HepG2 (cell line): ENCODE measurements at regions not wholly inside any gene's neighbourhood (a gene's known extent, or its start where the extent isn't known, plus 50 kb on each side); places are given as distances from the start of the nearest gene placed in this dataset.

Experiments used
- ATAC-seq: fragments of 200-7000 bp; cut with Tn5 transposase; 3 replicates; pipeline ENCODE4 v1.9.1; 2020; ENCODE audit warnings: mild to moderate bottlenecking, moderate library complexity
- BruUV-seq: library from RNA; stranded (reverse); fragments of 400-500 nt; replicated peaks from 2 replicates; lab custom pipeline; 2021; lab: Mats Ljungman, UMichigan
- CTCF ChIA-PET: fragments of 300-600 bp; formaldehyde crosslinking; extraction: SDS; loops from one replicate; lab custom pipeline; 2021; ENCODE audit warnings: low total read pairs, inconsistent platforms, low intra/inter-chr PET ratio; lab: Yijun Ruan, JAX
- POLR2A ChIA-PET: fragments of 350-600 bp; sonication (Branson Sonifier 250); formaldehyde crosslinking; loops from one replicate; lab custom pipeline; 2020; ENCODE audit warnings: antibody characterized with exemption, inconsistent platforms; lab: Yijun Ruan, JAX
- DNase-seq: peaks from one replicate; pipeline ENCODE4 v3.0.0-alpha.2; 2015; ENCODE audit warnings: low spot score
- FAIRE-seq: peaks from 3 replicates; lab custom pipeline; 2011; peaks lifted over from hg19 to GRCh38; lab: Jason Lieb, UNC
- H2AFZ ChIP-seq: one replicate; pipeline ENCODE4 v1.6.1; 2011; ENCODE audit warnings: low read length, inconsistent platforms
- H3K27ac ChIP-seq: fragments of 300-600 bp; 3 replicates; pipeline ENCODE4 v1.8.0; 2011; ENCODE audit warnings: mixed run types, mild to moderate bottlenecking, mixed read lengths, low read length, inconsistent platforms; ENCODE audit not compliant: insufficient read depth; ENCODE audit errors: extremely low read length
- H3K27me3 ChIP-seq, 2 experiments: fragments of 200-600 bp in 1 of 2; 2 replicates in 1 of 2; 3 replicates in 1 of 2; pipeline versions ENCODE4 v1.6.0 to v1.8.0; 2011; ENCODE audit warnings: low read length in 2 of 2, mild to moderate bottlenecking in 2 of 2, moderate library complexity in 2 of 2, inconsistent platforms in 1 of 2; ENCODE audit not compliant: insufficient read depth in 2 of 2, control insufficient read depth in 1 of 2
- H3K36me3 ChIP-seq, 2 experiments: fragments of 200-600 bp in 1 of 2; replicated peaks in 1 of 2; 2 replicates in 1 of 2; 3 replicates in 1 of 2; pipeline versions ENCODE4 v1.5.1 to v1.8.0; 2011; ENCODE audit warnings: low read length in 2 of 2, inconsistent platforms in 1 of 2; ENCODE audit not compliant: insufficient read depth in 2 of 2, control insufficient read depth in 1 of 2
- H3K4me1 ChIP-seq: 2 replicates; pipeline ENCODE4 v1.5.1; 2012; ENCODE audit warnings: low read length, inconsistent platforms; ENCODE audit not compliant: insufficient read depth
- H3K4me2 ChIP-seq: 2 replicates; pipeline ENCODE4 v1.6.0; 2011; ENCODE audit warnings: low read depth, low read length, inconsistent platforms
- H3K4me3 ChIP-seq, 3 experiments: fragments of 200-600 bp in 1 of 3; sonication (generic), shearing (Covaris generic) in 1 of 3; replicated peaks in 1 of 3; 2 replicates each; pipeline ENCODE4 v1.5.1; 2011 to 2016; ENCODE audit warnings: low read length in 3 of 3, inconsistent platforms in 2 of 3, low read depth in 2 of 3, mild to moderate bottlenecking in 2 of 3, control low read depth in 1 of 3, mixed read lengths in 1 of 3; ENCODE audit not compliant: insufficient read depth in 1 of 3
- H3K79me2 ChIP-seq: one replicate; pipeline ENCODE4 v1.6.1; 2011; ENCODE audit warnings: low read length, inconsistent platforms; ENCODE audit not compliant: insufficient read depth
- H3K9ac ChIP-seq: 2 replicates; pipeline ENCODE4 v1.6.0; 2011; ENCODE audit warnings: mild to moderate bottlenecking, low read depth, low read length, inconsistent platforms; ENCODE audit not compliant: insufficient read depth
- H3K9me3 ChIP-seq: 2 replicates; pipeline ENCODE4 v1.5.1; 2012; ENCODE audit warnings: mild to moderate bottlenecking, low read length
- H4K20me1 ChIP-seq: 2 replicates; pipeline ENCODE4 v1.6.0; 2011; ENCODE audit warnings: inconsistent platforms, mild to moderate bottlenecking, low read length, moderate library complexity; ENCODE audit not compliant: insufficient read depth
- CENPT ChIP-seq: sonication (generic); formaldehyde crosslinking; IDR thresholded peaks from 2 replicates; pipeline ENCODE4 v1.8.0; 2022; ENCODE audit warnings: low read depth, mild to moderate bottlenecking, moderate library complexity, missing genetic modification reagents
- GZF1 ChIP-seq: sonication (generic); formaldehyde crosslinking; IDR thresholded peaks from 2 replicates; pipeline ENCODE4 v1.5.1; 2020; ENCODE audit warnings: mild to moderate bottlenecking, missing genetic modification reagents
- PHF20 ChIP-seq: sonication (generic); formaldehyde crosslinking; IDR thresholded peaks from 2 replicates; pipeline ENCODE4 v1.5.0; 2020; ENCODE audit warnings: mild to moderate bottlenecking, missing genetic modification reagents
- TEAD3 ChIP-seq: optimal IDR thresholded peaks from 2 replicates; pipeline ENCODE3; 2016; ENCODE audit warnings: borderline replicate concordance
- U2AF1 ChIP-seq: fragments of 200-400 bp; formaldehyde crosslinking; optimal IDR thresholded peaks from 2 replicates; pipeline ENCODE3; 2017; ENCODE audit warnings: mild to moderate bottlenecking, low read depth, low read length
- ZNF138 ChIP-seq: sonication (generic); formaldehyde crosslinking; IDR thresholded peaks from 2 replicates; pipeline ENCODE4 v1.5.0; 2020; ENCODE audit warnings: mild to moderate bottlenecking, low read depth, missing genetic modification reagents
- in situ Hi-C: cut with HindIII; loops from 2 replicates; pipeline ENCODE4 v1.10.0; 2017; ENCODE audit warnings: low pct_unique_long_range_greater_than_20kb; ENCODE audit not compliant: extremely low pct_ligation_motif_present
- intact Hi-C: fragments of 100-400 bp; cut with micrococcal nuclease; formaldehyde crosslinking; loops from one replicate; pipeline ENCODE4 v1.10.0; 2022; ENCODE audit not compliant: unreplicated experiment
- TF ChIP-seq, protein P1 (sequence below): sonication (generic); formaldehyde crosslinking; IDR thresholded peaks from 2 replicates; pipeline ENCODE4 v1.8.0; 2022; ENCODE audit warnings: missing genetic modification reagents, mild to moderate bottlenecking, moderate library complexity, borderline replicate concordance
- TF ChIP-seq, protein P2 (sequence below): IDR thresholded peaks from 2 replicates; pipeline ENCODE4 v1.6.1; 2016; ENCODE audit warnings: low read depth, missing genetic modification reagents, missing compliant biosample characterization
- TF ChIP-seq, protein P3 (sequence below): sonication (generic); formaldehyde crosslinking; conservative IDR thresholded peaks from 2 replicates; pipeline ENCODE4 v1.8.0; 2022; ENCODE audit warnings: missing genetic modification reagents
- TF ChIP-seq, protein P4 (sequence below): sonication (generic); formaldehyde crosslinking; IDR thresholded peaks from 2 replicates; pipeline ENCODE4 v1.5.1; 2020; ENCODE audit warnings: mild to moderate bottlenecking, missing genetic modification reagents, moderate library complexity

DNA sequence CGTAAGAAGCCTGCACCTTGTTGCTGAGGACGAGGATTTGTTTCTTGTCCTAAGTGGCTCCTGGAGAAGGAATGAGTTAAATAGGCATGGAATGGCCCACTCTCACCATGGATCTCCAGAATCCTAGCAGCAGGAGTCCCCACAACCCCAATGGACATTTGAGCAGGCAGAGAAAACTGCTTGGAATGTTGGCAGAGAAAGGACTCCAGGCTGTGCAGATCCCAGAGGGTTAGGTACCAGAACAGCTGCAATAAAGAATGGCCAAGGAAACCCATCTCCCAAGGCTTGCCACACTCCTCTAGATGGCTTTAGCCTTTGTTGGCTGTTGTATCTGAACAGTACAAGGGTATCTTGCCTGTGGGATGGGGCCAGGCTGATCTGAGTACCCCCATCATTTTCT lies 1415.7 kb upstream of the ADGRB3 start (continued):
- TF ChIP-seq, protein P1, sequence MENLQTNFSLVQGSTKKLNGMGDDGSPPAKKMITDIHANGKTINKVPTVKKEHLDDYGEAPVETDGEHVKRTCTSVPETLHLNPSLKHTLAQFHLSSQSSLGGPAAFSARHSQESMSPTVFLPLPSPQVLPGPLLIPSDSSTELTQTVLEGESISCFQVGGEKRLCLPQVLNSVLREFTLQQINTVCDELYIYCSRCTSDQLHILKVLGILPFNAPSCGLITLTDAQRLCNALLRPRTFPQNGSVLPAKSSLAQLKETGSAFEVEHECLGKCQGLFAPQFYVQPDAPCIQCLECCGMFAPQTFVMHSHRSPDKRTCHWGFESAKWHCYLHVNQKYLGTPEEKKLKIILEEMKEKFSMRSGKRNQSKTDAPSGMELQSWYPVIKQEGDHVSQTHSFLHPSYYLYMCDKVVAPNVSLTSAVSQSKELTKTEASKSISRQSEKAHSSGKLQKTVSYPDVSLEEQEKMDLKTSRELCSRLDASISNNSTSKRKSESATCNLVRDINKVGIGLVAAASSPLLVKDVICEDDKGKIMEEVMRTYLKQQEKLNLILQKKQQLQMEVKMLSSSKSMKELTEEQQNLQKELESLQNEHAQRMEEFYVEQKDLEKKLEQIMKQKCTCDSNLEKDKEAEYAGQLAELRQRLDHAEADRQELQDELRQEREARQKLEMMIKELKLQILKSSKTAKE (CRISPR knock-in tag), result no peak
- TF ChIP-seq, all 625 proteins: peak for 0

DNA sequence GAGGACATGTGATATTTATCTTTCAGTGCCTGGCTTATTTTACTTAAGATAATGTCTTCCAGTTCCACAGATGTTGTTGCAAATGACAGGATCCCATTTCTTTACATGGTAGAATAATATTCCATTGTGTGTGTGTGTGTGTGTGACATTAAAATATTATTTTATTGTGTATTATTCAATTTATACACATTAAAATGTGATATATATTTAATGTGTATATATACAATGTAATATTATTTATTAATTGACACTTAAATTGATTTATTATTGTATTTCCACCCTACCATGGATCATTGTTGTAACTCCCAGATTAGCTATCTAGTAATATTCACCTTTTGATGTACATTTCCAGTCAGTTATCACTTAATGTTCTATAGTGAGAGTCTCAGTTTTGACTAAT lies 1422.5 kb upstream of the ADGRB3 start:
- intact Hi-C loops (no loop called here), in situ Hi-C loops (no loop called here)
- DNase-seq, result no peak
- Histone ChIP-seq H3K9ac (no peak overlapping the region), H3K27me3 (no peaks in the 10 kb centered on the region), H3K4me3 (no peak overlapping the region), H3K4me2 (no peak overlapping the region), H4K20me1 (no peaks in the 10 kb centered on the region), H3K9me3 (no peaks in the 10 kb centered on the region), H3K79me2 (no peaks in the 10 kb centered on the region), H3K4me1 (no peaks in the 10 kb centered on the region), H2AFZ (no peak overlapping the region), H3K36me3 (no peaks in the 10 kb centered on the region), H3K27ac (no peak overlapping the region)
- FAIRE-seq, result no peak
- ATAC-seq, result no peak
- POLR2A ChIA-PET, result no interaction called here
- BruUV-seq, result no TSS peak
- CTCF ChIA-PET, result no interaction called here
- TF ChIP-seq CENPT (CRISPR knock-in tag) (no peak), ZNF138 (CRISPR knock-in tag) (no peak), U2AF1 (no peak), GZF1 (CRISPR knock-in tag) (no peak), TEAD3 (CRISPR knock-in tag) (no peak), PHF20 (CRISPR knock-in tag) (no peak)
- TF ChIP-seq, protein P2, sequence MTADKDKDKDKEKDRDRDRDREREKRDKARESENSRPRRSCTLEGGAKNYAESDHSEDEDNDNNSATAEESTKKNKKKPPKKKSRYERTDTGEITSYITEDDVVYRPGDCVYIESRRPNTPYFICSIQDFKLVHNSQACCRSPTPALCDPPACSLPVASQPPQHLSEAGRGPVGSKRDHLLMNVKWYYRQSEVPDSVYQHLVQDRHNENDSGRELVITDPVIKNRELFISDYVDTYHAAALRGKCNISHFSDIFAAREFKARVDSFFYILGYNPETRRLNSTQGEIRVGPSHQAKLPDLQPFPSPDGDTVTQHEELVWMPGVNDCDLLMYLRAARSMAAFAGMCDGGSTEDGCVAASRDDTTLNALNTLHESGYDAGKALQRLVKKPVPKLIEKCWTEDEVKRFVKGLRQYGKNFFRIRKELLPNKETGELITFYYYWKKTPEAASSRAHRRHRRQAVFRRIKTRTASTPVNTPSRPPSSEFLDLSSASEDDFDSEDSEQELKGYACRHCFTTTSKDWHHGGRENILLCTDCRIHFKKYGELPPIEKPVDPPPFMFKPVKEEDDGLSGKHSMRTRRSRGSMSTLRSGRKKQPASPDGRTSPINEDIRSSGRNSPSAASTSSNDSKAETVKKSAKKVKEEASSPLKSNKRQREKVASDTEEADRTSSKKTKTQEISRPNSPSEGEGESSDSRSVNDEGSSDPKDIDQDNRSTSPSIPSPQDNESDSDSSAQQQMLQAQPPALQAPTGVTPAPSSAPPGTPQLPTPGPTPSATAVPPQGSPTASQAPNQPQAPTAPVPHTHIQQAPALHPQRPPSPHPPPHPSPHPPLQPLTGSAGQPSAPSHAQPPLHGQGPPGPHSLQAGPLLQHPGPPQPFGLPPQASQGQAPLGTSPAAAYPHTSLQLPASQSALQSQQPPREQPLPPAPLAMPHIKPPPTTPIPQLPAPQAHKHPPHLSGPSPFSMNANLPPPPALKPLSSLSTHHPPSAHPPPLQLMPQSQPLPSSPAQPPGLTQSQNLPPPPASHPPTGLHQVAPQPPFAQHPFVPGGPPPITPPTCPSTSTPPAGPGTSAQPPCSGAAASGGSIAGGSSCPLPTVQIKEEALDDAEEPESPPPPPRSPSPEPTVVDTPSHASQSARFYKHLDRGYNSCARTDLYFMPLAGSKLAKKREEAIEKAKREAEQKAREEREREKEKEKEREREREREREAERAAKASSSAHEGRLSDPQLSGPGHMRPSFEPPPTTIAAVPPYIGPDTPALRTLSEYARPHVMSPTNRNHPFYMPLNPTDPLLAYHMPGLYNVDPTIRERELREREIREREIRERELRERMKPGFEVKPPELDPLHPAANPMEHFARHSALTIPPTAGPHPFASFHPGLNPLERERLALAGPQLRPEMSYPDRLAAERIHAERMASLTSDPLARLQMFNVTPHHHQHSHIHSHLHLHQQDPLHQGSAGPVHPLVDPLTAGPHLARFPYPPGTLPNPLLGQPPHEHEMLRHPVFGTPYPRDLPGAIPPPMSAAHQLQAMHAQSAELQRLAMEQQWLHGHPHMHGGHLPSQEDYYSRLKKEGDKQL (CRISPR knock-in tag), result no peak
- TF ChIP-seq, protein P3, sequence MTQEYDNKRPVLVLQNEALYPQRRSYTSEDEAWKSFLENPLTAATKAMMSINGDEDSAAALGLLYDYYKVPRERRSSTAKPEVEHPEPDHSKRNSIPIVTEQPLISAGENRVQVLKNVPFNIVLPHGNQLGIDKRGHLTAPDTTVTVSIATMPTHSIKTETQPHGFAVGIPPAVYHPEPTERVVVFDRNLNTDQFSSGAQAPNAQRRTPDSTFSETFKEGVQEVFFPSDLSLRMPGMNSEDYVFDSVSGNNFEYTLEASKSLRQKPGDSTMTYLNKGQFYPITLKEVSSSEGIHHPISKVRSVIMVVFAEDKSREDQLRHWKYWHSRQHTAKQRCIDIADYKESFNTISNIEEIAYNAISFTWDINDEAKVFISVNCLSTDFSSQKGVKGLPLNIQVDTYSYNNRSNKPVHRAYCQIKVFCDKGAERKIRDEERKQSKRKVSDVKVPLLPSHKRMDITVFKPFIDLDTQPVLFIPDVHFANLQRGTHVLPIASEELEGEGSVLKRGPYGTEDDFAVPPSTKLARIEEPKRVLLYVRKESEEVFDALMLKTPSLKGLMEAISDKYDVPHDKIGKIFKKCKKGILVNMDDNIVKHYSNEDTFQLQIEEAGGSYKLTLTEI (CRISPR knock-in tag), result no peak
- TF ChIP-seq, protein P4, sequence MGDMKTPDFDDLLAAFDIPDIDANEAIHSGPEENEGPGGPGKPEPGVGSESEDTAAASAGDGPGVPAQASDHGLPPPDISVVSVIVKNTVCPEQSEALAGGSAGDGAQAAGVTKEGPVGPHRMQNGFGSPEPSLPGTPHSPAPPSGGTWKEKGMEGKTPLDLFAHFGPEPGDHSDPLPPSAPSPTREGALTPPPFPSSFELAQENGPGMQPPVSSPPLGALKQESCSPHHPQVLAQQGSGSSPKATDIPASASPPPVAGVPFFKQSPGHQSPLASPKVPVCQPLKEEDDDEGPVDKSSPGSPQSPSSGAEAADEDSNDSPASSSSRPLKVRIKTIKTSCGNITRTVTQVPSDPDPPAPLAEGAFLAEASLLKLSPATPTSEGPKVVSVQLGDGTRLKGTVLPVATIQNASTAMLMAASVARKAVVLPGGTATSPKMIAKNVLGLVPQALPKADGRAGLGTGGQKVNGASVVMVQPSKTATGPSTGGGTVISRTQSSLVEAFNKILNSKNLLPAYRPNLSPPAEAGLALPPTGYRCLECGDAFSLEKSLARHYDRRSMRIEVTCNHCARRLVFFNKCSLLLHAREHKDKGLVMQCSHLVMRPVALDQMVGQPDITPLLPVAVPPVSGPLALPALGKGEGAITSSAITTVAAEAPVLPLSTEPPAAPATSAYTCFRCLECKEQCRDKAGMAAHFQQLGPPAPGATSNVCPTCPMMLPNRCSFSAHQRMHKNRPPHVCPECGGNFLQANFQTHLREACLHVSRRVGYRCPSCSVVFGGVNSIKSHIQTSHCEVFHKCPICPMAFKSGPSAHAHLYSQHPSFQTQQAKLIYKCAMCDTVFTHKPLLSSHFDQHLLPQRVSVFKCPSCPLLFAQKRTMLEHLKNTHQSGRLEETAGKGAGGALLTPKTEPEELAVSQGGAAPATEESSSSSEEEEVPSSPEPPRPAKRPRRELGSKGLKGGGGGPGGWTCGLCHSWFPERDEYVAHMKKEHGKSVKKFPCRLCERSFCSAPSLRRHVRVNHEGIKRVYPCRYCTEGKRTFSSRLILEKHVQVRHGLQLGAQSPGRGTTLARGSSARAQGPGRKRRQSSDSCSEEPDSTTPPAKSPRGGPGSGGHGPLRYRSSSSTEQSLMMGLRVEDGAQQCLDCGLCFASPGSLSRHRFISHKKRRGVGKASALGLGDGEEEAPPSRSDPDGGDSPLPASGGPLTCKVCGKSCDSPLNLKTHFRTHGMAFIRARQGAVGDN (CRISPR knock-in tag), result no peak
